SU-DHL-6 (cell line): ENCODE measurements at regions not wholly inside any gene's neighbourhood (a gene's known extent, or its start where the extent isn't known, plus 50 kb on each side); places are given as distances from the start of the nearest gene placed in this dataset.

Experiments
- H2AFZ ChIP-seq: fragments of 200-600 bp; sonication (generic); 2 replicates; pipeline ENCODE4 v1.6.1; 2014; ENCODE audit warnings: low read depth, mild to moderate bottlenecking, moderate library complexity, mixed read lengths, antibody characterized with exemption, low read length; ENCODE audit not compliant: severe bottlenecking
- H3F3A ChIP-seq: fragments of 200-600 bp; shearing (Covaris generic); 2 replicates; pipeline ENCODE4 v1.6.0; 2016; ENCODE audit warnings: antibody characterized with exemption, mild to moderate bottlenecking; ENCODE audit not compliant: insufficient read depth
- H3K27ac ChIP-seq: fragments of 200-600 bp; sonication (generic); 2 replicates; pipeline ENCODE4 v1.5.1; 2016; ENCODE audit warnings: low read depth, mild to moderate bottlenecking, low read length, moderate library complexity, mixed read lengths
- H3K27me3 ChIP-seq: fragments of 200-600 bp; sonication (generic), shearing (Covaris generic); 2 replicates; pipeline ENCODE4 v1.6.0; 2014; ENCODE audit warnings: mild to moderate bottlenecking, low read length
- H3K36me3 ChIP-seq: fragments of 200-600 bp; sonication (generic); 2 replicates; pipeline ENCODE4 v1.6.1; 2014; ENCODE audit warnings: mild to moderate bottlenecking, low read length, mixed read lengths
- H3K4me2 ChIP-seq: fragments of 300-600, 200-600 bp; shearing (Covaris generic), sonication (generic); 2 replicates; pipeline ENCODE4 v1.6.0; 2014; ENCODE audit warnings: low read length, low read depth, mild to moderate bottlenecking; ENCODE audit not compliant: poor library complexity, severe bottlenecking
- H3K4me3 ChIP-seq: fragments of 200-600 bp; sonication (generic); 2 replicates; pipeline ENCODE4 v1.5.1; 2014; ENCODE audit warnings: antibody characterized with exemption, low read length, mild to moderate bottlenecking, mixed read lengths; ENCODE audit not compliant: insufficient read depth, poor library complexity, severe bottlenecking
- H3K79me2 ChIP-seq: fragments of 200-600 bp; sonication (generic); 2 replicates; pipeline ENCODE4 v1.6.1; 2014; ENCODE audit warnings: mild to moderate bottlenecking, low read length, moderate library complexity; ENCODE audit not compliant: insufficient read depth
- H3K9ac ChIP-seq: fragments of 200-600 bp; sonication (generic); 2 replicates; pipeline ENCODE4 v1.7.0; 2014; ENCODE audit warnings: mild to moderate bottlenecking, low read length
- H3K9me2 ChIP-seq: fragments of 200-600 bp; sonication (generic); replicated peaks from 2 replicates; pipeline ENCODE4 v1.6.1; 2014; ENCODE audit warnings: low read length; ENCODE audit not compliant: insufficient read depth
- H3K9me3 ChIP-seq: fragments of 200-600 bp; sonication (generic); 2 replicates; pipeline ENCODE4 v1.6.1; 2014; ENCODE audit warnings: low read length, mixed read lengths; ENCODE audit not compliant: insufficient read depth
- H4K20me1 ChIP-seq: fragments of 200-600 bp; sonication (generic); 2 replicates; pipeline ENCODE4 v1.6.1; 2014; ENCODE audit warnings: low read depth, mild to moderate bottlenecking, antibody characterized with exemption, low read length, moderate library complexity, mixed read lengths
- EZH2phosphoT487 ChIP-seq: fragments of 200-600 bp; sonication (generic), shearing (Covaris generic); conservative IDR thresholded peaks from 2 replicates; pipeline ENCODE4 v1.6.1; 2018; ENCODE audit warnings: mild to moderate bottlenecking, antibody characterized with exemption, low read length, moderate library complexity, mixed read lengths
- TF ChIP-seq, protein P1 (sequence below): fragments of 200-600 bp; sonication (generic); IDR thresholded peaks from one replicate; pipeline ENCODE4 v1.5.1; 2017; ENCODE audit warnings: antibody characterized with exemption, mild to moderate bottlenecking, low read length, moderate library complexity; ENCODE audit not compliant: insufficient read depth, poor library complexity, severe bottlenecking

GRCh38 chr5:107103522-107103921 is 567.2 kb downstream of the EFNA5 start:
- TF ChIP-seq, protein P1, sequence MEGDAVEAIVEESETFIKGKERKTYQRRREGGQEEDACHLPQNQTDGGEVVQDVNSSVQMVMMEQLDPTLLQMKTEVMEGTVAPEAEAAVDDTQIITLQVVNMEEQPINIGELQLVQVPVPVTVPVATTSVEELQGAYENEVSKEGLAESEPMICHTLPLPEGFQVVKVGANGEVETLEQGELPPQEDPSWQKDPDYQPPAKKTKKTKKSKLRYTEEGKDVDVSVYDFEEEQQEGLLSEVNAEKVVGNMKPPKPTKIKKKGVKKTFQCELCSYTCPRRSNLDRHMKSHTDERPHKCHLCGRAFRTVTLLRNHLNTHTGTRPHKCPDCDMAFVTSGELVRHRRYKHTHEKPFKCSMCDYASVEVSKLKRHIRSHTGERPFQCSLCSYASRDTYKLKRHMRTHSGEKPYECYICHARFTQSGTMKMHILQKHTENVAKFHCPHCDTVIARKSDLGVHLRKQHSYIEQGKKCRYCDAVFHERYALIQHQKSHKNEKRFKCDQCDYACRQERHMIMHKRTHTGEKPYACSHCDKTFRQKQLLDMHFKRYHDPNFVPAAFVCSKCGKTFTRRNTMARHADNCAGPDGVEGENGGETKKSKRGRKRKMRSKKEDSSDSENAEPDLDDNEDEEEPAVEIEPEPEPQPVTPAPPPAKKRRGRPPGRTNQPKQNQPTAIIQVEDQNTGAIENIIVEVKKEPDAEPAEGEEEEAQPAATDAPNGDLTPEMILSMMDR: no peak
- TF ChIP-seq EZH2phosphoT487: no peak

GRCh38 chr5:107100121-107100520 is 570.6 kb downstream of the EFNA5 start:
- Histone ChIP-seq H3K27ac (no peak overlapping the region), H3K36me3 (no peaks in the 10 kb centered on the region), H3F3A (no peaks in the 10 kb centered on the region), H3K27me3 (no peaks in the 10 kb centered on the region), H3K4me2 (no peak overlapping the region), H2AFZ (no peak overlapping the region), H3K9me2 (no peaks in the 10 kb centered on the region), H3K4me3 (no peak overlapping the region), H4K20me1 (no peaks in the 10 kb centered on the region), H3K9me3 (no peaks in the 10 kb centered on the region), H3K9ac (no peak overlapping the region), H3K79me2 (no peaks in the 10 kb centered on the region)
- TF ChIP-seq, protein P1: no peak
- TF ChIP-seq EZH2phosphoT487: no peak

More at GRCh38 chr5:107103522-107103921, 567.2 kb downstream of the EFNA5 start:
- H3K4me3 ChIP-seq: no peak overlapping the region
- no peak overlapping the region for H3K4me2 ChIP-seq
- H3K27ac ChIP-seq: no peak overlapping the region
- H3F3A ChIP-seq: no peaks in the 10 kb centered on the region
- no peaks in the 10 kb centered on the region for H3K36me3 ChIP-seq
- H2AFZ ChIP-seq: no peak overlapping the region
- H3K9me2 ChIP-seq: no peaks in the 10 kb centered on the region
- H4K20me1 ChIP-seq: no peaks in the 10 kb centered on the region
- H3K9me3 ChIP-seq: no peaks in the 10 kb centered on the region
- H3K27me3 ChIP-seq: no peaks in the 10 kb centered on the region
- no peaks in the 10 kb centered on the region for H3K79me2 ChIP-seq
- H3K9ac ChIP-seq: no peak overlapping the region

DNA sequence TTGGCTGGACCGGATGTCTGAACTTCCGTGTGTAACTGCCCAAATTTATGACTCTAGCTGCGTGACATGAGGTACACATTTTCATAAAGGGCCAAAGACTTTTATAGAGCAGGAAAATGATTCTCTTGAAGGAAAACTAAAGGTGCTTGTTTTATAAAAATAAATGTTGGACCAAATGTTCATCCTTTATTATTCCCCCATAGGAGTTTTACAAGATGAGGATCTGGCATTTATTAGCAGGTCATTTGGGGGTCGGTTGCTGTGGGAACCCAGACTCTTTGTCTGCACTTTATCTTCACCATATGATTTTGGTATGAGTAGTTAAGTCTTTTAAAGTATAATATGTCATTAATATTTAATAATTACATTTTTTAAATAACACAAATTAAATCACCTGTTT is 571.2 kb downstream of the EFNA5 start:
- H3K9me2 ChIP-seq: no peaks in the 10 kb centered on the region
- no peaks in the 10 kb centered on the region for H3F3A ChIP-seq
- H4K20me1 ChIP-seq: no peaks in the 10 kb centered on the region
- TF ChIP-seq EZH2phosphoT487: no peak
- TF ChIP-seq, protein P1: no peak
- no peak overlapping the region for H3K9ac ChIP-seq
- no peaks in the 10 kb centered on the region for H3K79me2 ChIP-seq
- no peak overlapping the region for H3K27ac ChIP-seq
- no peaks in the 10 kb centered on the region for H3K27me3 ChIP-seq
- H3K4me2 ChIP-seq: no peak overlapping the region
- no peak overlapping the region for H3K4me3 ChIP-seq
- H3K9me3 ChIP-seq: no peaks in the 10 kb centered on the region
- H3K36me3 ChIP-seq: no peaks in the 10 kb centered on the region
- H2AFZ ChIP-seq: no peak overlapping the region
